ENCODE measurements at regions not wholly inside any gene's neighbourhood (a gene's known extent, or its start where the extent isn't known, plus 50 kb on each side); places are given as distances from the start of the nearest gene placed in this dataset.

DNA sequence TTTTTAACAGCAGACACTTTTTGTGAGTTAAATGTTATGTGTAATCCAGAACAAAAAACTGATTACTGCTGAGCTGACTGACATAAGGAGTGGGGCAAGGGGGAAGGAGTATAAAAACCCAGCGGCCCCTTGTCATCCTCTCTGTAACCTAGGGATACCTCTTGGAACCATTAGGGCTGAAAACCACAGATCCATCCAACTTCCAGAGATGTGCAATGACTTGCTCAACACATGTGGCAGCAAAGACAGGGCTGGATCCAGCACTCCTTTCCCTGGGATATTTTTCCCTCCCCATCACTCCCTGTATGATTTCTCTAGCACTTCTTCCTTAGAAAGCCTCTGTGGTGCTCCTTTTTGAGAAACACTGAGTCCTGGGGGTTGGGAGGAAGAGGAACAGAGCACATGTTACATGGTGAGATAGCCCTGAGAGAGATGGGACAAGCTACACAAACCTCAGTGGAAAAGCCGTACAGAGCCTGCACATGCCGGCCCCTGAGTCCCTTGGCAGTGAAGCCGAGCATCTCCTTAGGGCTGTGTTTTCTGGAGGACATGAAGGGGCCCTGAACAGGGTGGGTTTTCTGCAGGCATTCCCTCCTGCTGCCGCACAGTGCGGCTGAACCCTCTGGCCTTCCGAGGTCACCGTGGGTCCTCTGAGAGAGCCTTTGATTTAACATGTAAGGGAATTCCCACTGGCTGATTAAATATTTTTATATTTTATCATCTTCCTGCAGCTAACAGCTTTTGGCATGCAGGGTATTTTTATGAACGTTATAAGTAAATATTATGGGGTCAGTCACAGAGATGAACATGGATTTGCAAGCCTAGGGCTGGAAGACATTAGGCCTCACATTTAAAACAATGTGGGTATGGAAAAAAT lies 219.9 kb downstream of the COG6 start:
- TF ChIP-seq, protein P1, sequence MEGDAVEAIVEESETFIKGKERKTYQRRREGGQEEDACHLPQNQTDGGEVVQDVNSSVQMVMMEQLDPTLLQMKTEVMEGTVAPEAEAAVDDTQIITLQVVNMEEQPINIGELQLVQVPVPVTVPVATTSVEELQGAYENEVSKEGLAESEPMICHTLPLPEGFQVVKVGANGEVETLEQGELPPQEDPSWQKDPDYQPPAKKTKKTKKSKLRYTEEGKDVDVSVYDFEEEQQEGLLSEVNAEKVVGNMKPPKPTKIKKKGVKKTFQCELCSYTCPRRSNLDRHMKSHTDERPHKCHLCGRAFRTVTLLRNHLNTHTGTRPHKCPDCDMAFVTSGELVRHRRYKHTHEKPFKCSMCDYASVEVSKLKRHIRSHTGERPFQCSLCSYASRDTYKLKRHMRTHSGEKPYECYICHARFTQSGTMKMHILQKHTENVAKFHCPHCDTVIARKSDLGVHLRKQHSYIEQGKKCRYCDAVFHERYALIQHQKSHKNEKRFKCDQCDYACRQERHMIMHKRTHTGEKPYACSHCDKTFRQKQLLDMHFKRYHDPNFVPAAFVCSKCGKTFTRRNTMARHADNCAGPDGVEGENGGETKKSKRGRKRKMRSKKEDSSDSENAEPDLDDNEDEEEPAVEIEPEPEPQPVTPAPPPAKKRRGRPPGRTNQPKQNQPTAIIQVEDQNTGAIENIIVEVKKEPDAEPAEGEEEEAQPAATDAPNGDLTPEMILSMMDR (conservative IDR thresholded peaks at IDR 0.05): no peak
- no peak for TF ChIP-seq ZFX (IDR thresholded peaks at IDR 0.05)

Measured in C4-2B (cell line).